Suprapubic skin (tissue), 4 donors: ENCODE measurements at regions not wholly inside any gene's neighbourhood (a gene's known extent, or its start where the extent isn't known, plus 50 kb on each side); places are given as distances from the start of the nearest gene placed in this dataset.

Experiments
- CTCF ChIP-seq, 2 donors: fragments of 200-600 bp in 1 of 2; fragments of 450-650 bp in 1 of 2; sonication (generic) in 1 of 2; IDR thresholded peaks; one replicate each; pipeline ENCODE4 v1.5.1; 2016 to 2019; ENCODE audit warnings: antibody characterized with exemption in 2 of 2, mild to moderate bottlenecking in 1 of 2, moderate library complexity in 1 of 2
- POLR2A ChIP-seq, 2 donors: fragments of 450-650 bp; IDR thresholded peaks; one replicate each; pipeline ENCODE4 v1.6.1; 2017; ENCODE audit warnings: antibody characterized with exemption in 2 of 2, mild to moderate bottlenecking in 2 of 2, moderate library complexity in 2 of 2
- POLR2AphosphoS5 ChIP-seq, 3 donors: sonication (generic); formaldehyde crosslinking; IDR thresholded peaks; one replicate each; pipeline ENCODE4 v1.6.1; 2017; ENCODE audit warnings: antibody characterized with exemption in 3 of 3

DNA sequence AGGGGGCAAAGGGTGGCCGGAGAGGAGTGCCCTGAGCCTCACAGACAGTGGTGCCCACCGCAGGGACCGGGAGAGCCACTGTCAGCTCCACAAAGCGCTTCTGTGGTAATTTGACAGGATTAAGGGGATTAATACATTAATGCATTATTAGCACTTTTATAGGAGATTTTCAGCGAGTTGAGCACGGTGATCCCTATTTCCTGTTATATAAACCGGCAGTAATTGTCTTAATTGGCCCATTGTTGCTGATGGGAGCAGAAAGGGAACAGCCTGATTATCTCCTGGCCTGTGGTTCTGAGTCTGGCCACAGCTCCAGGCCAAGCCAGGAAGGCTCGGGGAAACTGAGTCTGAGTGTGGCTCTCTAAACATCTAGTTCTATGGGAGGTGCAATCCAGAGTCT is 423.6 kb downstream of the CDK5RAP2 start:
- TF ChIP-seq CTCF (IDR thresholded peaks at IDR 0.05) (no peak), POLR2A (IDR thresholded peaks at IDR 0.05) (no peak), POLR2AphosphoS5 (IDR thresholded peaks at IDR 0.05) (no peak)
